ENCODE measurements at regions not wholly inside any gene's neighbourhood (a gene's known extent, or its start where the extent isn't known, plus 50 kb on each side); places are given as distances from the start of the nearest gene placed in this dataset.

GRCh38 chr3:22101811-22102210, 350.8 kb upstream of the ZNF385D start:
- TF ChIP-seq REST (IDR thresholded peaks at IDR 0.05; ENCODE audit: low read depth, low read length), result no peak
- TF ChIP-seq GABPA (IDR thresholded peaks at IDR 0.05; ENCODE audit: low read depth), result no peak
- no peak for TF ChIP-seq CTCF (IDR thresholded peaks at IDR 0.05)
- no peak for TF ChIP-seq ELF1 (IDR thresholded peaks at IDR 0.05)
- no peak for TF ChIP-seq ZBTB33 (IDR thresholded peaks at IDR 0.05; ENCODE audit: borderline replicate concordance, low read depth)
- TF ChIP-seq SIN3A (IDR thresholded peaks at IDR 0.05; ENCODE audit: borderline replicate concordance, low read depth, low read length), result no peak
- TF ChIP-seq NFIC (IDR thresholded peaks at IDR 0.05; ENCODE audit: borderline replicate concordance), result no peak
- no peak for TF ChIP-seq YY1 (IDR thresholded peaks at IDR 0.05; ENCODE audit: low read depth)
- no peak for TF ChIP-seq MAX (IDR thresholded peaks at IDR 0.05; ENCODE audit: low read depth)
- TF ChIP-seq CHD2 (IDR thresholded peaks at IDR 0.05; ENCODE audit: low read length, partially characterized antibody), result no peak
- TF ChIP-seq PBX3 (IDR thresholded peaks at IDR 0.05), result no peak
- TF ChIP-seq POLR2AphosphoS5 (IDR thresholded peaks at IDR 0.05; ENCODE audit: low read depth, low read length), result no peak
- no peak for TF ChIP-seq EZH2phosphoT487 (IDR thresholded peaks at IDR 0.05; ENCODE audit: borderline replicate concordance, low read depth)
- no peak for TF ChIP-seq RCOR1 (IDR thresholded peaks at IDR 0.05; ENCODE audit: low read length)

All from SK-N-SH (cell line).